ENCODE measurements at regions not wholly inside any gene's neighbourhood (a gene's known extent, or its start where the extent isn't known, plus 50 kb on each side); places are given as distances from the start of the nearest gene placed in this dataset.

DNA sequence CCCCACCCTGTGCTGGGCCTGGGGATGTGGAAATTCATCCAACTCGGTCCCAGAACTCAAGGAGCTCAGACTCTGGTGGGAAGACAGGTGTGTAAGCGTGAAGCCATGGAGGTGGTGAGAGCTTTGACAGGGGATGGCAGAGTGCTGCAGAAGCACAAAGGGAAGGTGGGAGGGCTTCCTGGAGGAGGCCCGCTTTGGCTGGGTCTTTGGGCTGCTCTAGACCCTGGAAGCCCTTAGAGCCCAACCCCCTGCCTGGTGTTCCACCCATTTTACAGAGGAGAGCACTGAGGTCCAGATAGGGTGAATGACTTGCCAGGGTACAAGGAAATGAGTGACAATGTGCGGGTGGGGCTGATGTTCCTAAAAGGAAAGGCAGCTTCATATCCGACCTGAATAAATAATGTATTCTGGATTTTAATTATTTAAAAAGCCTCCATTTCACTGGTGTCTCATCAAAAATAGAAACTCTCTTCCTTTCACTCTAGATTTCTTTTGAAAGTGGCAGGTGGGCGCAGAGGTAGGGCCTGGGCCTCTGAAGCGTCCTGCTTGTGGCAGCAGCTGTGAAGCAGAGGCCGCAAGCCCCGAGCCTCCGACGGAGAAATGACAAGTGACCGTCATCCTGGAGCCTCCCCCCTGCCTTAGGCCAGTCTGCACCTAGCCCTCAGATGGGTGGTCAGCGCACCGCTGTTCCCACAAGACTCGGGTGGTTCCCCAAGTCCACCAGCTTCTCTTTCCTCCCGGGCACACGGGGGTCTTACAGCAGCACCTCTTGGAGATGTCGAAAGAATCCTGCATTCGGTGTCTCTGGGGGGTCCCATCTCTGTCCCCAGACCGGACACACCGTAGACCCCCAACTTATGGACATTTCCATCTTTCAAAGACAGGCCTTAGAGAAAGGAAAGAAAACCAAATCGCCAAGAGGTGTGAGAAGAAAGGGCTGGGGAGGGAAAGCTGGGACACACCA lies 71.0 kb upstream of the TAF1B start:
- no peak for DNase-seq (ENCODE audit: low read depth)

DNA sequence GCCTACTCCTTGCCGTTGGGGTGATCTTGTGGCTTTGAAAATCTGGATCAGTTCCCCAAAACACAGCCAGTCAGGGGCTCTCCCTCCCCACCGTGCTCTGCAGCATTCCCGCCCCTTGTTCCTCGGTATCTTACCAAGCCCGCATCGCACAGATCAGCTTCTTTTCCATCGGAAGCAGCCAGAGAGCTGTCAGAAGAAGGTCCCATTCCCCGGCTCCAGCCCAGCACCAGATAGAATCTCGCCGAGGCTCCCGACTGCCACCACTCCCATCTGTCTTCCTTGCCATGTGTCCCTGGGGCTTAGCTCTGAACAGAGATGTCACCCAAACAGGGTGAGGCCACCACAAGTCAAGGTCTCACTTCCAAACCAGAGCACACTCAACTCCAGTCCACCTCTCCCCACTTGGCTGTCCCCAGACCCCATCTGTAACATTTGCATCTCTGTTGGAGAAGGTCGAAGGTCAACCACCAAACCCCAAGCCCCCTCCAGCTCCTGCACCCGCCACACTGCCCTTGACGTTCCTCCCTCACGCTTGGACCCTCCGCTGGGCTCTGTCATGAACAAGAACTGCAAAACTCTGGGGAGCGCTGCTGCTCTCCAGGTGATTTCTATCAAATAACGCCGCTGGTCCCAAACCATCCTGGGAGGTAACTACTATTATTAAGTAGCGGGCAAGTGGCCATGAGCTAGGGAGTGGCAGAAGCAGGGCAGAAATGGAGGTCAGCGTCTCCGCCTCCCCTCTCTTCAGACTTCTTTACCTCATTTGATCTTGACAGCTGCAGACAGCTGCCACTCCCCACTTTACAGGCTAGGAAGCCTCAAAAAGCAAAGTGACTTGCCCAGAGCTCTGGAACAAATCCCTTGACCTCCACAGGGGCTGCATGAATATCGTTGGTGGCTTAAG lies 70.0 kb upstream of the TAF1B start:
- DNase-seq (ENCODE audit: low read depth): no peak

DNA sequence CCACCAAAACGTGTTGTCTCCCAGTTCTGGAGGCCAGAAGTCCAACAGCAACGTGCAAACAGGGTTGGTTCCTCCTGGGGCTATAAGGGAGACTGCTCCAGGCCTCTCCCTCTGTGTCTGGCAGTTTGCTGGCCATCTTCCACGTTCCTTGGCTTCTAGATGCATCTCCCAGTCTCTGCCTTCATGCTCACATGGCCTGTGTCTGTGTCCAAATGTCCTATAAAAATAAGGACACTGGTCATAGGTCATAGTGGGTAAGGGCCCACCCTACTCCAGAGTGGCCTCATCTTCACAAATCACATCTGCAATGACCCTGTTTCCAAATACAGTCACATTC lies 69.4 kb upstream of the TAF1B start:
- DNase-seq (ENCODE audit: low read depth): no peak

DNA sequence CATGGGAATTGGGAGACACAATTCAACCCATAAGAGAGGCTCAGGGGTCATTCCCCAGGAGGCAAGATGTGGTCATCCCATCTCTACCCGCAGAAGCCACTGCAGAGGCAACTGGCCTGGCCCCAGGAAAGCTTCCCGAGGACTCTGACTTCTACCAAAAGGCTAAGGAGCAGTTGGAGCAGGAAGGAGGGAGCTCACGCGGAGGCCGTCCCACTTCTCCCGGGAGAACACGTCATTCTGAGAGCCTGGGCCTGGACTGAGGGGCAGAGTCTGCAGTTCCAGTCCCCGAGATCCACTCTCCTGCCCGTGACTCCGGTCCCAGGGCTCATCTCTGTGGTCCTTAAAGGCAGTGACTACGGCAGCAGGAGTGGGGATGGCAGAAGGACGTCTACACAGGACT lies 69.0 kb upstream of the TAF1B start:
- DNase-seq (ENCODE audit: low read depth): no peak

DNA sequence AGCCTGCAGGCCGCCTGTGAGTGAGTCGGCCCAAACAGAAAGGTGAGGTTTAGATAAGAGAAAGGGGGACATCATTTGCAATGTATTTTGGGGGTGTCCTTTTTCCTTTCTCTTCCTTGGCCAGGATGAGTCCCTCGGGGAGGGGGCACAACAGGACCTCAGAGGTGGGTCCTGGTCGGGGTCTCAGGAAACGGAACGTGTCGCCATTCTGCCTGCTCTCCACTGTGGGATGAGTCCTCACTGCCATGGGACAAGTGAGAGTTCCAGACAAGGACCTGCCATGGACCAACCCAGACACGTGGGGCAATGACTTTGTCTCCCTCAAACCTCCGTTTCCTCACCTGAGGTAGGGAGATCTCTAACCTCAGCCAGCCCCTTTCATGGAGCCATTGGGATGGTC lies 67.9 kb upstream of the TAF1B start:
- DNase-seq (ENCODE audit: low read depth): no peak

DNA sequence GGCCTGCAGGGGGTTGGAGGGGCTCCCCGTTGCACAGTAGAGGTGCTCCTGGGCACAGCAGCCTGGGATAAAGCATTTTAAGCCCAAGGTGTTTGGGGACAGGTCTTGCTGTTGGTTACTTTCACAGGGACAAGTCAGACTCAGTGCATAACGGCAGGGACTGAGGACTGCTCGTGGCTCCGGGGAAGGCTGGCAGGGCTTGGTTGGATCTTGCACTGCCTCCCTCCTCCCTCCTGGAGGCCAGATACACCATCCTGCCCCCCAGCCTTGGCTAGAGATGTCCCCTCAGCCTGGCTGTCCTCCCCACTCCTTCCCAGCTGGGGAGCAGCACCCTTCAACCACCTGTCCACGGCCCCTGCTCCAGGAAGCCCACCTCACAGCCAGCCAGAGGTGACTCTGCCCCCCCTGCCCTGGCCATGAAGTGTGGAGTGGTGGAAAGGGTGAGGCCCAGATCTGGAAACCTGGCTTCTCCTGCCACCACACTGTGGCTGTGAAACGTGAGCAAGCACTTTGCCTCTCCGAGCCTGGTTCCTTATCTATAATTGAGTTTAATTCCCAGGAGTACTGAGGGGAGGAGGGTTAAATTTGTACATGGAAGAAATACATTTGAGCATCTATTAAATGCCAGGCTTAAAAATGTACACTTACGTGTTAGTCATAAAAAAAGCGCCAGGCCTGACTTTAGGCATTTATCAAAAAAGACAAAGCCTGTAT lies 67.1 kb upstream of the TAF1B start:
- no peak for DNase-seq (ENCODE audit: low read depth)

DNA sequence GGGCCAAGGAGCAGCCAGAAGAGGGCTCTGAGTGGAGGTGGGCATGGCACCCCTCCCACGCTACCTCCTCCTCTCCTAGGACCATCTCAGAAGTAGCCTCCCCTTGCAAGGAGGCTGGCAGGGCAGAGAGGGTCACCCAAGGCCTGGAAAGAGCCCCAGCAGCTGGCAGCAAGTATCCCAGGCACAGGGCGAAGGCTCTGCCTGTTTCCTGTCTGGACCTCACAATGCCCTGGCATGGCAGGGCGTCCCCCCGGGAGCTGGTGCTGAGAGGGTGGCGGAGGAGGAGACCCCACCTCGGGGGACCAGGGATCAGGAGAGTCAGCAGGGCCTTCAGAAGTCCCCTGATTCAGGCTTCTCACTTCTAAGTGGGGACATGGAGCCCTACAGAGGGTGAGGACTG lies 66.2 kb upstream of the TAF1B start:
- no peak for DNase-seq (ENCODE audit: low read depth)

DNA sequence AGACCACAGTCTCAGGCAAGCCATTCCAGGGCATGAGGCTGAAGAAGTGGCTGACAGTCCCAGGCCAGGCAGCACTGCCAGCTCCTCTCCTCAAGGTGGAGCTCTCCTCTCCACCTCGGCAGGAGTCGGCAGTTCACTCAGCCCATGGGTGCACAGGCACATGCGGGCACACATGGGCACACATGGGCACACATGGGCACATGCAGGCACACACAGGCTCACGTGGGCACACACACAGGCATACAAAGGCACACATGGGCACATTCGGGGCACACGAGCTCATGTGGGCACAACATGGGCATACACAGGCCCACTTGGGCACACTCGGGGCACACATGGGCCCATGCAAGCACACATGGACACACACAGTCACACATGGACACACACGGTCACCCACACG lies 65.3 kb upstream of the TAF1B start:
- no peak for DNase-seq (ENCODE audit: low read depth)

DNA sequence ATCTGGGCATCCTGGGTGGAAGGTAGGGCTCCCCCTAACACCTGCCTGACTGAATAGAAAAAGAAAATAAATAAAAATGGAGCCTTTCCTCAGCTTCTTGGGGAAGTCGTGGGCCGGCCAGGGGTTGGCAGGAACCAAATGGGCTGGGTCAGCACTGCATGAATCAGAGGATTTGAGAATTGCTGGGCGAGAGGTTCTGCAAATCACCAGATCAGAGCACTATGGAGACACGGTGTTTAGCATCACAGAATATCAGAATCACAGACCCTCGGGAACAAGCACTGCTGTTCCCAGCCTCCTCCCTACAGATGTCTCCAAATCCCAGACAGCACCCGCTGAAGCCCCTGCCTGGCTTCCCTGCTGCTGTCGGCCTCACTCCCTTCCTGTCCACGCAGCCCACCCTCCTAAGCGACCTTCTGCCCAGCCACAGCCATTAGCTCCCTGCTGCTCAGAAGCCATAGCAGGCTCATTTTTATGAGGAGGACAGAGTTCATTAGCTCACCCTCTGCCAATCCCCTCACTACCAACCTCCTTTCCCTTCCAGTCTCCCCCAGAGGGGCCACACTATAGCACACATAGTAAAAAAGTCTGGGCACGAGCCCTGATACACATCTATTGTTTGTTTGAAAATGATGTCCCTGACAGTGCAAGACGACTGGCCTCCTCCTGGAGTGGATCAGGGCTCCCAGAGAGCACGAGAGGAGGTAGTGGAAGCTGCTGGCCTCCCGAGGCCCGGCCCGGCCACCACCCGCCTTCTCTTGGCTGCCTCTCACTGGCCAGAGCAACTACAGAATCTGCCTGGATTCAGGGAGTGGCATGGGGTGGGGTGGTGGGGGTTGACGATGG lies 64.6 kb upstream of the TAF1B start:
- DNase-seq (ENCODE audit: low read depth): no peak

DNA sequence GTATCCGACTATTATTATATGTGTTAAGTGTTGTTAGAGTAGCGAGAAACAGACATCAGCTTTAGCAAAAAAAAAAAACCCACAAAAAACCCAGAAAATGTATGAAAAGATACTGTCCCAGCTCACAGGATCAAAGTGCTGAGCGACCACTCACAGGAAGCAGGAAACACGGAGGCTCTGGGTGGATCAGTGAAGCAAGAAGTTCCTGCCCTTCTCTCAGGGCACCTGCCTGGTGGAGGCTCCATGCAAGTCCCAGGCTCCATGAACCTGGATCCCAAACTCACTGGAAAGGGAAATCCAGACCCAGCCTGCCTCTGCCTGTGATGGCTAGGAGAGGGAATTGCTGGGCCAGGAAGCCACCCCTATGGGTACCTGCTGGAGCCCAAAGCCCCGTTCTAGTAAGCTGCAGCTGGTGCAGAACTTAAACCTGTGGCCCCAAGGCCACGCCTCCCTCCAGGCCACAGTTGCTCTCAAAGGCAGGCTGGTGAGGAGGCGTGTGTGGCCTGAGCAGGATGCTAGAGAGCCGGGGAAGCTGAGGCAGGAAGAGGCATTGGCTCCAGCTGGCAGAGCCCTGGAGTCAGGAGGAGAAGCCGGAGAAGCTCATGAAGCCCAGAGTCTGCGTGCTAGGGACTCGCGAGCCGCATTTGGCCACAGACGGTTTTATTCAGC lies 63.5 kb upstream of the TAF1B start:
- DNase-seq (ENCODE audit: low read depth): peak; percentile 48

DNA sequence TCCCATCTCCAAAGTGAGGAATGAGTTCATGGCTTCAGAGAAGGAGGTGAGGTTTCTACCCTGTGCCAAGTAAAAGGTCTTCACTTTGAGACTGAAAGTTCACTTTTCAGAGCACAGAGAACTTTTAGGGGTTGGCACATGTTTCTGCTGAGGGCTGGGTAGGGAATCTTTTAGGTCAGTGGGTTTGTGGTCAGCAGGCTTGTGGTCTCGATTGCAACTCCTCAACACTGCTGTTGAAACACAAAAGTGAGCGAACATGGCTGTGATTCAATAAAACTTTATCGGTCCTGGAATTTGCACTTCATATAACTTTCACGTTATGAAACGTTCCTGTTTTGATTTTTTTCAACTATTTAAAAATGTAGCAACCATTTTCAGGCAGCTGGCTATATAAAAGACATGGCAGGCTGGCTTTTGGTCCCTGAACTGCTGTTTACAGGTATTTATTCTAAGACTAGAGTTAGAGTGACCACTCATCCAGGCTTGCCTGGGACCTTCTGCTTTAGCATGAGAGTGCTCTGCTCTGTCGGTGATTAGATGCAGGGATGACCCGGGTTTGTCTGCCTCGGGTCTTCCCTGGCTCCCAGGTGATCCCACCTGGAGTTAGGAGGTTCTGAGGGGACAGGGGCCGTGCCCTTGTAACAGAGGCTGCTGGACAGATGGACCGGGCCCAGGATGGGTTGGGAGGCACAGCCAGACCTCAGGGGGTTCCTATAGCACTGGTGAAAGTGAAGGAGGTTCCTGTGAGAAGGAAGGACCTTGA lies 62.7 kb upstream of the TAF1B start:
- peak; percentile 38 for DNase-seq (ENCODE audit: low read depth)

DNA sequence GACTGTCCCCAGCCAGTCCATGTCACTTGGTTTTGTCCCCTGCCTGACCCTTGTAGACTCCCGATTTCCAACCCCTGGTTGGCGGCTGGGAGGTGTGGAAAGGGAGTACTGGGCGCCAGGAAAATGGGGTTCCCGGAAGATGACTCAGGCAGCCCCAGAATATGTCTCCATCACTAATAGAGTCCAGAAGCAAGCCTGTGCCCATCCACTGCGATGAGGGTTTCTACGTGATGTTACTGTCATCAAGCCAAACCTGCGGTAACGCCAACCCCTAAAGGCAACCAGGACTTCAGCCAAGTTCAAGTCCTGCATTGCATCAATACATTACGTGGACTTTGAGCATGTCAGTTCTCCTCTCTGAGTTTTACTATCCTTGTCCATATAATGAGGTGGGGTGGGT lies 62.0 kb upstream of the TAF1B start:
- no peak for DNase-seq (ENCODE audit: low read depth)

DNA sequence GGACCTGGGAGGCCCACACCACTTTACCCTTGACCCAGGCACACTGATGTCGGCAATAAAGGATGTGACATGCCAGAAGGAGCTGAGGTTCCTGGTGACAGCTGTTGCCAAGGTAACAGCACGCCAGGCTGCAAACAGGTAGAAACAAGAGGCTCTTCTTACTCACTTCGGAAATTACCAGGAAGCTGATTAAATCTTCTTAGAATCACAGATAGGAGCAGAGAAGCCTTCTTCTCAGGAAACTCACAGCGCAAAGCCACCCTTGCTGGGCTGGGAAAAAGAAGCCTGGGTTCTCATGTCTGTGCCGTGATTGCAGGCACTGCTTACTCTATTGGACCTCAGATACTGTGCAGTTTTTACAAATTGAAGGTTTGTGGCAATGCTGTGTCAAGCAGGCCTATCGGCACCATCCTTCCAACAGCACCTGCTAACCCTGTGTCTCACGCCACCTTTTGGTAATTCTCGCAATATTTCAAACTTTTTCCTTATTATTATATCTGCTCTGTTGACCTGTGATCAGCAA lies 61.0 kb upstream of the TAF1B start:
- DNase-seq (ENCODE audit: low read depth): peak; percentile 66

DNA sequence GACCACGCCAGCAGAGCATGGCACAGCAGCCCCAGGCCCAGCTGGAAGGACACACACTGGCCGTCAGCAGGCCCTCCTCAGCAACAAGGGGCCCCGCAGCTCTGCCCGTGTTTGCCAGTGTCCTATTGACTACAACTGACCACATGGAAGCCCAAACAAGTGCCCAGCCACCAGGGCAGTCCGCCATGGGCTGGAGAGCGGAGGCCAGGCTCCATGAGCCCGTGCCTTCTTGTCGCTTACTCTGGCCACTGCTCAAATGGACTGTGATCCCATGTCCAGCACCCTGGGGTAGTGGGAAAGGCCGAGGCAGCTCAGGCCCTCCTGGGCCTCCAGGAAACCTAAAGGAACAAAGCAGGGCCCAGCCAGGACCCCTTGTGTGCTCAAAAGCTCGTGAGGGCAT lies 53.9 kb upstream of the TAF1B start:
- no peak for DNase-seq (ENCODE audit: low read depth)

DNA sequence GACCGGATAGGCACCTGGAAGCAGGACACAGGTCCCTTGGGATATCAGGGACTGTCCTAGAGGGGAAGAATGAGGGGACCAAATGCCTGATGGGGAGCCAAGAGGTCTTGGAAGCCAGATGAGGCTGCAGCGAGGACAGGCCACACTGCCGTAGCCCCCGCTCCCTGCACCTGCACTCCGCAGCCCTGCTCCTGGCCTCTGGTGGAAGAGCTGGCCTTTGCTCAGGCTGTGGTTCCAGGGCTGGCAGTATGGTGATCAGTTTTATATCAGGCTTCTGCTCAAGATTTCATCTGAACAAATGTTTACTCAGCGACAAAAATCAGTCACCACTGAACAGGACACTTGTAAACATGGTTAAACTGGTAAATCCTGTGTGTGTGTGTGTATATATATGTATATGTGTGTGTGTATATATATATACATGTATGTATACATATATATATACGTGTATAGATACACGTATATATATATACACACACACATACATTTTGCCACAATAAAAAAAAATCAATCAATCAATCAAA lies 52.5 kb upstream of the TAF1B start:
- no peak for DNase-seq (ENCODE audit: low read depth)

DNA sequence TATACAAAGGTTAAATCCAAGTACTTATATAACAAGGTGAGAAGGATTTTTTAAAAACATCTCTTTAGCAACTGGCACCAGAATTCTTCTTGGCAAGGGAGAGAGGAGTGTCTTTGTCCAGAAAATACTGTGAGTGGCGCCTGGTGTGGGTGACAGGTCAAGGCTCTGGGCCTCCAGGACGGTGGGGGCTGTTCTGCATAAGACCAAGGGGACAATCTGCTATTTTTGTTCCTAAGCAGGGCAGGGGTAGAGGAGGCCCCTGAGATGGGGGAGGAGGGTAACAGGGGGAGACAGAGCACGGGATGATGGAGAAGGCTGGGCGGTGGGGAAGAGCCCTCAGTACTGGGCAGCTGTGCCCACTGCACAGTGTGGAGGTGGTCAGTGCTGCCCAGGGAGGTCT lies 51.6 kb upstream of the TAF1B start:
- no peak for DNase-seq (ENCODE audit: low read depth)

DNA sequence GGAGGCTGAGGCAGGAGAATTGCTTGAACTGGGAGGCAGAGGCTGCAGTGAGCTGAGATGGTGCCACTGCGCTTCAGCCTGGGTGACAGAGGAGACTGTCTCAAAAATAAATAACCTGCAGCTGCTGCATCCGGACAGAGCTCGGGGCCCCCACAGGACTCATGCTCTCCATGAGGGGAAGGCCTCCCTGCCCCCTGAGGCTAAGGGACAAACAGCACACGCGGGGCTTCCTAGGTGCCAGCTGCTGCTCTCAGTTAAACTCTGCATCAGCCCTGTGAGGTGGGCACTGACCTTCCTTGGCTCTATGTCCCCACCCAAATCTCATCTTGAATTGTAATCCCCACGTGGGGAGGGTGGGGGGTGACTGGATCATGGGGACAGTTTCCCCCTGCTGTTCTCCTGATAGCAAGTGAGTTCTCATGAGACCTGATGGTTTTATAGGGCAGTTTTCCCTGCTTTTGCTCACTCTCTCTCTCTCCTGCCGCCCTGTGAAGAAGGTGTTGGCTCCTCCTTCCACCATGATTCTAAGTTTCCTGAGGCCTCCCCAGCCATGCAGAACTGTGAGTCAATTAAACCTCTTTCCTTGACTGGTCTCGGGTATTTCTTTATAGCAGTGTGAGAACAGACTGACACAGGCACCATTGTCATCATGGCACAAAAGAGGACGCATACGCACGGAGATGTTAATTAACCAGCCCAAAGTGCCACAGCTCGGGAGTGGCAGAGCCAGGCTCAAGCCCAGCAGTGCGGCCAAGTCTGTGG lies 49.9 kb upstream of the TAF1B start:
- DNase-seq (ENCODE audit: low read depth): no peak

Measured in activated T-cell treated with anti-CD3 and anti-CD28 coated beads for 48 hours (primary cell).